Skin epidermis (tissue), 12 donors: ENCODE measurements at regions not wholly inside any gene's neighbourhood (a gene's known extent, or its start where the extent isn't known, plus 50 kb on each side); places are given as distances from the start of the nearest gene placed in this dataset.
A peak's percentile ranks its signal among the peaks of the same experiment; 100 is the strongest.
"Not testable (repeated sequence)": the region's sequence is repeated elsewhere in the genome, so short reads cannot be mapped to it uniquely, and the experiment has no call there.

Experiments used
- H3K27ac ChIP-seq, 21 experiments: fragments of 200-600 bp; sonication (generic) in 11 of 21; one replicate each; pipeline ENCODE4 v1.5.0; 2020; ENCODE audit warnings: mild to moderate bottlenecking in 3 of 21, inconsistent platforms in 2 of 21, moderate library complexity in 2 of 21
- H3K4me3 ChIP-seq, 7 experiments: fragments of 200-600 bp; sonication (generic) in 2 of 7; one replicate each; pipeline ENCODE4 v1.5.0; 2020; ENCODE audit warnings: inconsistent platforms in 2 of 7, mild to moderate bottlenecking in 2 of 7, moderate library complexity in 1 of 7

- no peak overlapping the region for H3K27ac ChIP-seq
- no peak overlapping the region for H3K4me3 ChIP-seq
These were observed 515.8 kb upstream of the AKR1E2 start for GRCh38 chr10:4310172-4310571.

- H3K4me3 ChIP-seq, result no peak overlapping the region
- peak overlapping the region in 1 of 21 experiments; percentile 19 for H3K27ac ChIP-seq
These were observed 518.1 kb upstream of the AKR1E2 start for GRCh38 chr10:4307910-4308309.

- Histone ChIP-seq H3K4me3 (no peak overlapping the region), H3K27ac (peak overlapping the region in 1 of 21 experiments; percentile 19)
These were observed 519.1 kb upstream of the AKR1E2 start for GRCh38 chr10:4306871-4307270.

- no peak overlapping the region for H3K4me3 ChIP-seq
- H3K27ac ChIP-seq, result no peak overlapping the region
These were observed 518.0 kb upstream of the KLF6 start for GRCh38 chr10:4303045-4303444.

GRCh38 chr10:4301291-4302045, 516.5 kb upstream of the KLF6 start:
- H3K27ac ChIP-seq, result peak overlapping the region in 2 of 21 experiments; percentile 18 to 25
- H3K4me3 ChIP-seq, result no peak overlapping the region

GRCh38 chr10:4296161-4296560, 511.2 kb upstream of the KLF6 start:
- no peak overlapping the region for H3K4me3 ChIP-seq
- no peak overlapping the region for H3K27ac ChIP-seq

GRCh38 chr10:4294996-4295792, 510.2 kb upstream of the KLF6 start:
- Histone ChIP-seq H3K4me3 (no peak overlapping the region), H3K27ac (no peak overlapping the region)

- no peak overlapping the region for H3K27ac ChIP-seq
- H3K4me3 ChIP-seq, result no peak overlapping the region
These were observed 509.3 kb upstream of the KLF6 start for GRCh38 chr10:4294271-4294670.

GRCh38 chr10:4291990-4292389, 507.0 kb upstream of the KLF6 start:
- Histone ChIP-seq H3K4me3 (no peak overlapping the region), H3K27ac (peak overlapping the region in 1 of 21 experiments; percentile 27)

GRCh38 chr10:4285121-4285520, 500.1 kb upstream of the KLF6 start:
- H3K27ac ChIP-seq, result peak overlapping the region in 11 of 21 experiments; percentile 15 to 77 (median 50)
- H3K4me3 ChIP-seq, result no peak overlapping the region

GRCh38 chr10:4283846-4284610, 499.0 kb upstream of the KLF6 start:
- H3K27ac ChIP-seq, result peak overlapping the region in 12 of 21 experiments; percentile 23 to 88 (median 46)

GRCh38 chr10:4282496-4282895, 497.5 kb upstream of the KLF6 start:
- Histone ChIP-seq H3K4me3 (no peak overlapping the region), H3K27ac (peak overlapping the region in 8 of 21 experiments; percentile 15 to 88 (median 64))

More at GRCh38 chr10:4283846-4284610, 499.0 kb upstream of the KLF6 start:
- H3K4me3 ChIP-seq, result no peak overlapping the region

- Histone ChIP-seq H3K4me3 (no peak overlapping the region), H3K27ac (peak overlapping the region in 9 of 21 experiments; percentile 12 to 88 (median 63))
These were observed 496.3 kb upstream of the KLF6 start for GRCh38 chr10:4281190-4281825.

GRCh38 chr10:4280461-4281189, 495.6 kb upstream of the KLF6 start:
- peak overlapping the region in 12 of 21 experiments; percentile 12 to 88 (median 45) for H3K27ac ChIP-seq
- H3K4me3 ChIP-seq, result no peak overlapping the region

GRCh38 chr10:4279655-4280054, 494.6 kb upstream of the KLF6 start:
- Histone ChIP-seq H3K4me3 (no peak overlapping the region), H3K27ac (peak overlapping the region in 10 of 21 experiments; percentile 12 to 88 (median 56))

GRCh38 chr10:4278186-4278585, 493.2 kb upstream of the KLF6 start:
- no peak overlapping the region for H3K27ac ChIP-seq
- no peak overlapping the region for H3K4me3 ChIP-seq

- Histone ChIP-seq H3K27ac (no peak overlapping the region), H3K4me3 (no peak overlapping the region)
These were observed 491.1 kb upstream of the KLF6 start for GRCh38 chr10:4276151-4276550.

- H3K27ac ChIP-seq, H3K4me3 ChIP-seq: not testable (repeated sequence)
These were observed 489.7 kb upstream of the KLF6 start for GRCh38 chr10:4274671-4275070.

GRCh38 chr10:4271193-4271592, 486.2 kb upstream of the KLF6 start:
- no peak overlapping the region for H3K27ac ChIP-seq
- no peak overlapping the region for H3K4me3 ChIP-seq
